Peyer's patch (tissue), 4 donors: ENCODE measurements at regions not wholly inside any gene's neighbourhood (a gene's known extent, or its start where the extent isn't known, plus 50 kb on each side); places are given as distances from the start of the nearest gene placed in this dataset.

Experiments used
- POLR2A ChIP-seq, 2 donors: fragments of 450-650 bp; IDR thresholded peaks; one replicate each; pipeline ENCODE4 v1.5.1; 2017; ENCODE audit warnings: antibody characterized with exemption in 2 of 2, mild to moderate bottlenecking in 2 of 2, moderate library complexity in 2 of 2
- TF ChIP-seq, protein P1 (sequence below), 6 experiments: fragments of 450-650 bp in 4 of 6; fragments of 200-600 bp in 2 of 6; sonication (generic) in 1 of 6; IDR thresholded peaks; one replicate each; pipeline ENCODE4 v1.5.1; 2017 to 2019; ENCODE audit warnings: antibody characterized with exemption in 6 of 6, mild to moderate bottlenecking in 3 of 6, moderate library complexity in 1 of 6

DNA sequence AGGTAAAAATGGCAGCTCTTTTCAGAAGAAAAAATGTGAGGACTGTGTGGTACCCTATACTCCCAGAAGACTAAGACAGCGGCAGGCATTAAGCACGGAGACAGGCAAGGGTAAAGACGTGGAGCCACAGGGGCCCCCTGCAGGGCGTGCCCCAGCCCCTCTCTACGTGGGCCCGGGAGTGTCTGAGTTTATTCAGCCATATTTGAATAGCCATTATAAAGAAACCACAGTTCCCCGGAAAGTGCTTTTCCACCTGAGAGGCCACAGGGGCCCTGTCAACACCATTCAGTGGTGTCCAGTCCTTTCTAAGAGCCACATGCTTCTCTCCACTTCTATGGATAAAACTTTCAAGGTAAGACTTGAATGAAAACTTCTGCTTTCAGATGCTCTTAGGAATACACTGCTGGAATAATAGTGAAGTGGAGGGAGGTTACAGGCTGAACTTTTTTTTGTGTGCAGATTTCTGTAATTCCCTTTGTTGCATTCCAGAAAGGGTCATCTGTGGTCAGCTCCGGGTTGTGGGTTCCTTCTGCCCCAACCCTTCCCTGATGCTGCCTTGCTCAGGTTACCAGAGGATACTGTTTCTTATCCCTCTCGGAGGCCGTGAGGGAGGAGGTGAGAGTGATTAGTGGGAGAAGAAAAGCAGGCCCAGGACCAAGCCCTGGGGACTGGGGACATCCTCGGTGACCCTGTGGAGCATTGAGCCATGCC lies 58.4 kb downstream of the SLC25A47 start:
- TF ChIP-seq, protein P1, sequence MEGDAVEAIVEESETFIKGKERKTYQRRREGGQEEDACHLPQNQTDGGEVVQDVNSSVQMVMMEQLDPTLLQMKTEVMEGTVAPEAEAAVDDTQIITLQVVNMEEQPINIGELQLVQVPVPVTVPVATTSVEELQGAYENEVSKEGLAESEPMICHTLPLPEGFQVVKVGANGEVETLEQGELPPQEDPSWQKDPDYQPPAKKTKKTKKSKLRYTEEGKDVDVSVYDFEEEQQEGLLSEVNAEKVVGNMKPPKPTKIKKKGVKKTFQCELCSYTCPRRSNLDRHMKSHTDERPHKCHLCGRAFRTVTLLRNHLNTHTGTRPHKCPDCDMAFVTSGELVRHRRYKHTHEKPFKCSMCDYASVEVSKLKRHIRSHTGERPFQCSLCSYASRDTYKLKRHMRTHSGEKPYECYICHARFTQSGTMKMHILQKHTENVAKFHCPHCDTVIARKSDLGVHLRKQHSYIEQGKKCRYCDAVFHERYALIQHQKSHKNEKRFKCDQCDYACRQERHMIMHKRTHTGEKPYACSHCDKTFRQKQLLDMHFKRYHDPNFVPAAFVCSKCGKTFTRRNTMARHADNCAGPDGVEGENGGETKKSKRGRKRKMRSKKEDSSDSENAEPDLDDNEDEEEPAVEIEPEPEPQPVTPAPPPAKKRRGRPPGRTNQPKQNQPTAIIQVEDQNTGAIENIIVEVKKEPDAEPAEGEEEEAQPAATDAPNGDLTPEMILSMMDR (IDR thresholded peaks at IDR 0.05), result no peak
- no peak for TF ChIP-seq POLR2A (IDR thresholded peaks at IDR 0.05)
